GM19452 (cell line): ENCODE measurements at regions not wholly inside any gene's neighbourhood (a gene's known extent, or its start where the extent isn't known, plus 50 kb on each side); places are given as distances from the start of the nearest gene placed in this dataset.
A peak's percentile ranks its signal among the peaks of the same experiment; 100 is the strongest.

ENCODE experiments used
- ATAC-seq: cut with Tn5 transposase; IDR thresholded peaks from one replicate; pipeline ENCODE4 v1.9.1; 2021; ENCODE audit not compliant: unreplicated experiment

- no peak for ATAC-seq
These were observed 128.2 kb upstream of the SEMA6A start for GRCh38 chr5:116702776-116703175.

GRCh38 chr5:116699332-116699731, 124.7 kb upstream of the SEMA6A start:
- no peak for ATAC-seq

- no peak for ATAC-seq
These were observed 121.7 kb upstream of the SEMA6A start for GRCh38 chr5:116696366-116696765.

- ATAC-seq, result no peak
These were observed 121.1 kb upstream of the SEMA6A start for GRCh38 chr5:116695681-116696080.

- no peak for ATAC-seq
These were observed 111.8 kb upstream of the SEMA6A start for GRCh38 chr5:116686438-116686837.

- no peak for ATAC-seq
These were observed 111.3 kb upstream of the SEMA6A start for GRCh38 chr5:116685931-116686330.

- ATAC-seq, result no peak
These were observed 110.4 kb upstream of the SEMA6A start for GRCh38 chr5:116685069-116685468.

GRCh38 chr5:116681334-116682013, 106.9 kb upstream of the SEMA6A start:
- ATAC-seq, result peak; percentile 97

- ATAC-seq, result no peak
These were observed 100.9 kb upstream of the SEMA6A start for GRCh38 chr5:116675626-116675910.

GRCh38 chr5:116674881-116675625, 100.4 kb upstream of the SEMA6A start:
- no peak for ATAC-seq

GRCh38 chr5:116673453-116673852, 98.8 kb upstream of the SEMA6A start:
- no peak for ATAC-seq

- ATAC-seq, result no peak
These were observed 97.6 kb upstream of the SEMA6A start for GRCh38 chr5:116672203-116672602.

GRCh38 chr5:116671211-116671736, 96.7 kb upstream of the SEMA6A start:
- peak; percentile 98 for ATAC-seq

GRCh38 chr5:116669261-116670031, 94.8 kb upstream of the SEMA6A start:
- ATAC-seq, result no peak

- no peak for ATAC-seq
These were observed 93.8 kb upstream of the SEMA6A start for GRCh38 chr5:116668390-116668789.

- ATAC-seq, result no peak
These were observed 92.3 kb upstream of the SEMA6A start for GRCh38 chr5:116666901-116667300.

GRCh38 chr5:116664988-116665387, 90.4 kb upstream of the SEMA6A start:
- no peak for ATAC-seq

- ATAC-seq, result no peak
These were observed 88.5 kb upstream of the SEMA6A start for GRCh38 chr5:116663081-116663480.

- ATAC-seq, result no peak
These were observed 86.8 kb upstream of the SEMA6A start for GRCh38 chr5:116661419-116661818.

- ATAC-seq, result no peak
These were observed 86.3 kb upstream of the SEMA6A start for GRCh38 chr5:116660929-116661328.

GRCh38 chr5:116658830-116659229, 84.2 kb upstream of the SEMA6A start:
- no peak for ATAC-seq

- ATAC-seq, result no peak
These were observed 83.5 kb upstream of the SEMA6A start for GRCh38 chr5:116658141-116658540.
